H1 (cell line): ENCODE measurements at regions not wholly inside any gene's neighbourhood (a gene's known extent, or its start where the extent isn't known, plus 50 kb on each side); places are given as distances from the start of the nearest gene placed in this dataset.

Experiments used
- EZH2 ChIP-seq: fragments of 200-600 bp; sonication (generic); IDR thresholded peaks from 2 replicates; pipeline ENCODE4 v1.7.1; 2012; ENCODE audit warnings: low read depth, mild to moderate bottlenecking, moderate library complexity, low read length, inconsistent platforms; ENCODE audit not compliant: severe bottlenecking
- JUN ChIP-seq: IDR thresholded peaks from 2 replicates; pipeline ENCODE4 v1.6.1; 2011; ENCODE audit warnings: low read depth, mild to moderate bottlenecking, improper control_type of control experiment, low read length
- RBBP5 ChIP-seq: IDR thresholded peaks from 2 replicates; pipeline ENCODE4 v1.7.1; 2012; ENCODE audit warnings: low read depth, mild to moderate bottlenecking, inconsistent platforms, low read length, moderate library complexity, borderline replicate concordance
- SAP30 ChIP-seq: fragments of 300-600 bp; sonication (generic); IDR thresholded peaks from 2 replicates; pipeline ENCODE4 v1.7.1; 2012; ENCODE audit warnings: low read length, moderate library complexity, mild to moderate bottlenecking, inconsistent platforms; ENCODE audit not compliant: insufficient read depth, insufficient replicate concordance
- USF2 ChIP-seq: IDR thresholded peaks from 2 replicates; pipeline ENCODE4 v1.6.1; 2011; ENCODE audit warnings: low read length, improper control_type of control experiment

DNA sequence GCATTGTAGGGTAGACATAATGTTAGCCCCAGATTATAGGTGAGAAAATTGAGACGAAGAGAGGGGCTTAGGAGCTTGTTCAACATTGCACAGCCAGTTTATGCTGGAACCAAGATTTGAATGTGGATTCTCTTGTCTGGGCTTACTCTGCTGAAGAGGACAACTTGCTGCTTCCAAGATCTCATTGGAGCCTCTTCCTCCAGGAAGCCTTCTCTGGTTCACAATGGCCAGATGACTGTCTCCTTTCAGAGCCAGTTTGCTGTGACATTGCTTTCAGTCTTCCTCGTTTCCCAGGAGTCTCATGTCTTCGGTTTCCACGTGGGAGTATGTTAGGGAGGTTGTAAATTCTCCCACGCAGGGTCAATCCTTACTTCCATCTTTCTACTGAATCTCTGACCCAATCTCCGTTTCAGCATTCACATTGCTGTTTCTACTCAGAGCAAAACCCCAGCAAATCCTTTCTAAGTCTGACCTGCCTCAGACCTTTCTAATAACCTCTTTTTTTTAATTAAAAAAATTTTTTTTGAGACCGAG lies 62.2 kb upstream of the LHX5 start (continued):
- TF ChIP-seq SAP30 (no peak), RBBP5 (no peak), EZH2 (no peak), JUN (no peak), USF2 (no peak)
